AG04450 (cell line): ENCODE measurements at regions not wholly inside any gene's neighbourhood (a gene's known extent, or its start where the extent isn't known, plus 50 kb on each side); places are given as distances from the start of the nearest gene placed in this dataset.

ENCODE experiments used
- CTCF ChIA-PET: fragments of 300-600, 350-600 bp; formaldehyde crosslinking; extraction: SDS; loops from one replicate; lab custom pipeline; 2022; ENCODE audit warnings: antibody characterized with exemption, inconsistent platforms; lab: Charles Lee
- POLR2A ChIA-PET: fragments of 350-600 bp; formaldehyde crosslinking; extraction: SDS; loops from one replicate; lab custom pipeline; 2021; ENCODE audit warnings: antibody characterized with exemption, inconsistent platforms; lab: Yijun Ruan, JAX
- DNase-seq: peaks from one replicate; pipeline ENCODE4 v3.0.0-alpha.2; 2011; ENCODE audit warnings: low read depth, low spot score
- H3K27ac ChIP-seq: one replicate; pipeline ENCODE4 v1.5.1; 2012; ENCODE audit warnings: low read depth, low read length, control low read depth
- H3K27me3 ChIP-seq: one replicate; pipeline ENCODE4 v1.6.0; 2012; ENCODE audit warnings: low read length; ENCODE audit not compliant: control insufficient read depth, insufficient read depth
- H3K4me3 ChIP-seq: 2 replicates; pipeline ENCODE4 v1.5.1; 2011; ENCODE audit warnings: mild to moderate bottlenecking, low read depth, low read length, control low read depth
- H3K9me3 ChIP-seq: 2 replicates; pipeline ENCODE4 v1.5.1; 2012; ENCODE audit warnings: low read length; ENCODE audit not compliant: control insufficient read depth, insufficient read depth
- TF ChIP-seq, protein P1 (sequence below): IDR thresholded peaks from 2 replicates; pipeline ENCODE4 v1.5.1; 2011; ENCODE audit warnings: low read depth, low read length, control low read depth, inconsistent platforms

DNA sequence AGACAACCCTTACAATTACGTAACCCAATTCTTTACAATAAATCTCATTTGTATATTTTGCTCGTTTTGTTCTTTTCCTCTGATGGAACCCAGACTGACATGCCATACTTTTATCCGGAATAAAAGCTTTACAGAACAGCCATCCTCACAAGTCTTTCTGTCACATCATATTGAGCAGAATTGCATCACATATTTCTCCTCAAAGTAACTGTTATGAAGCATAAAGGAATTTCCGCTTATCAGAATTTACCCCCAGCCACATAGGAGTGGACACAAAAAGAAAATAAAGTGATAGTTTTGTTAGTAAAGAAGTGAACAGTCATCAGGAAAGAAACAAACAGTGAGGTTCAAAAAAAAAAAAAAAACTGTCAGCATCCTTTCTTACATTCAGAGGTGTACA, 539.5 kb upstream of the LUZP2 start:
- ChIA-PET POLR2A (interaction anchor here (0.7 kb wide), 1 partner anchor 30 kb away, joined by 4 read pairs; no protein-coding TSS in a partner anchor), CTCF (interaction anchor here (1.4 kb wide), 1 partner anchor 15 kb away, joined by 3 read pairs; no protein-coding TSS in a partner anchor)
- no peak overlapping the region for H3K4me3 ChIP-seq
- H3K27me3 ChIP-seq = no peaks in the 10 kb centered on the region
- H3K9me3 ChIP-seq = peaks cover 6% of the 10 kb centered on the region; the same call in 1 of the 2 replicates
- no peak for DNase-seq
- TF ChIP-seq, protein P1, sequence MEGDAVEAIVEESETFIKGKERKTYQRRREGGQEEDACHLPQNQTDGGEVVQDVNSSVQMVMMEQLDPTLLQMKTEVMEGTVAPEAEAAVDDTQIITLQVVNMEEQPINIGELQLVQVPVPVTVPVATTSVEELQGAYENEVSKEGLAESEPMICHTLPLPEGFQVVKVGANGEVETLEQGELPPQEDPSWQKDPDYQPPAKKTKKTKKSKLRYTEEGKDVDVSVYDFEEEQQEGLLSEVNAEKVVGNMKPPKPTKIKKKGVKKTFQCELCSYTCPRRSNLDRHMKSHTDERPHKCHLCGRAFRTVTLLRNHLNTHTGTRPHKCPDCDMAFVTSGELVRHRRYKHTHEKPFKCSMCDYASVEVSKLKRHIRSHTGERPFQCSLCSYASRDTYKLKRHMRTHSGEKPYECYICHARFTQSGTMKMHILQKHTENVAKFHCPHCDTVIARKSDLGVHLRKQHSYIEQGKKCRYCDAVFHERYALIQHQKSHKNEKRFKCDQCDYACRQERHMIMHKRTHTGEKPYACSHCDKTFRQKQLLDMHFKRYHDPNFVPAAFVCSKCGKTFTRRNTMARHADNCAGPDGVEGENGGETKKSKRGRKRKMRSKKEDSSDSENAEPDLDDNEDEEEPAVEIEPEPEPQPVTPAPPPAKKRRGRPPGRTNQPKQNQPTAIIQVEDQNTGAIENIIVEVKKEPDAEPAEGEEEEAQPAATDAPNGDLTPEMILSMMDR = no peak
- no peak overlapping the region for H3K27ac ChIP-seq

DNA sequence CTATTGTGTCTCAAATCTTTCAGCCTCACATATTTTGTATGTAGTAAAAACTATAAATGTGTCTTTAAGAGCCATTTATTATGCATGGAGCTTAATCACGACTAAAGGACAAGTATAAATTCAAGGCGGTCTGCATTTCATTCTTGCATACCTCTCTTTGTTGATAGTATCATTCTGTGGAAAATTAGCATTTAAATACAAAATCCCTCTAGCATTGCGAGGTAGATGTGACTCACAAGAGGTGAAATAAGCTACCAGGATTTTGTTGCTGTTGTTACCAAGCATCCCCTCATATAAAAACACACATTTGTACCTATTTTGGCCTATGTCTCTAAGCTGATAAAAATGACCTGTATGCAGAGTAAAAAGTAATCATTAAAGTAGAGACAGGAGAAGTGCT, 537.4 kb upstream of the LUZP2 start:
- H3K27ac ChIP-seq = no peak overlapping the region
- TF ChIP-seq, protein P1 = no peak
- H3K27me3 ChIP-seq = no peaks in the 10 kb centered on the region
- no peak overlapping the region for H3K4me3 ChIP-seq
- ChIA-PET POLR2A (no interaction called here), CTCF (interaction anchor here (1.2 kb wide), 1 partner anchor 419 kb away, joined by 3 read pairs; no protein-coding TSS in a partner anchor)
- H3K9me3 ChIP-seq = peaks cover 6% of the 10 kb centered on the region; the same call in 1 of the 2 replicates
- DNase-seq = no peak

DNA sequence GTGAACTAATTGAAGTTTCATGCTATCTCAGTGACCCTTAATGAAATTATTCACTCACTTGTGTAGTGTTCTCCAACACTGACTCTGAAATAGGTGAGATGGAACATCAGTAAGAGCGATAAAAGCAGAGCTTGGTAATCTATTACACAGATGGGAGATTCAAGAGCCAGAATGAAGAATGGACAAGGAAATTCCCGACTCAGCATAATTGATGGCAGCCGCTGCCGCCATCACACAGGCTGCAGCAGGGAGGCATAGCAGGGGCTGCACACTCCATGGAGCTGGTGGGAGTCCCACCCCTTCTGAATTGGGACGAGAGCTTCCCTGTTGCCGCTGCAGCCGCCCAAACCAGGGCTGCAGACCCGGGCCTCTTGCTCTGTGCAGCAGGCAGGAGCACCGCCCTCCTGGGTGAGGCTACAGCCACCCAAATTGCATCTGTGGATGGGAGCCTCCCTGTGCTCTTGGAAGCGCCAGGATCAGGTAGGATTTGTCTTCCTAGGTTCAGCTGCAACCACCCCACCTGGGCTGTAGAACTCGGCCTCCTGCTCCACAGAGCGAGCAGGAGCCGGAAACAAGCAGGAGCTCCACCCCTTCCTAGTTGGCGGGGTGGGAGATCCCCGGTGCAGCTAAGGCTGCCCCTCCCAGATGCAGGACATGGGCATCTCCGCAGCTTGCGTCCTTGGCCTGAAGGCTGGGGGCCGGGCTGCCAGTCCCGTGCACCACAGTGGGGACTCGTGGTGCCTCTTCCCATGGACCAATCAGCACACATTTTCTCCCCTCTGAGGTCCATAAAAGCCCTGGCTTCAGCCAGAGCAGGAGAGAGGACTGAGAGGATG, 535.1 kb upstream of the LUZP2 start:
- Histone ChIP-seq H3K9me3 (peaks cover 6% of the 10 kb centered on the region; the same call in 1 of the 2 replicates), H3K27ac (no peak overlapping the region), H3K27me3 (no peaks in the 10 kb centered on the region), H3K4me3 (no peak overlapping the region)
- TF ChIP-seq, protein P1 = no peak
- no peak for DNase-seq
- CTCF ChIA-PET = no interaction called here
- POLR2A ChIA-PET = no interaction called here

DNA sequence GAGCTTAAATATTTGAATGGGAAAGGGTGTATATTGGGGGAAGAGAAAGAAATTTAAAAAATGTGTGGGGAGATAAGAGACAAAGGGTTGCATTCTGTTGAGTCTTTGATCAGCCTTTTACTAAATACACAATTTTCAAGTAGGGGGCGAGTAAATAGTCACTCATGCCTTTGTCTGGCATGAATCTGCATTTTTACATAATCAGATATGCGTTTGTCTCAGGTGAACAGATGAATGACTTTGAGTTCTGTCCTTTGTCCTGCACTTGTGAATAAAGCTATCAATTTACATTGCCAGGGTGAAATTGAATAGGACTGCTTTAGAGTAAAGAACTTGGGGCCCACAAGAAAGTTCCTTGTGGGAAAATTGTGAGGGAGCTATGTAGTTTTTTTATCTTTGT, 523.6 kb upstream of the LUZP2 start:
- DNase-seq = no peak
- Histone ChIP-seq H3K27me3 (no peaks in the 10 kb centered on the region), H3K27ac (no peak overlapping the region), H3K9me3 (no peaks in the 10 kb centered on the region), H3K4me3 (no peak overlapping the region)
- TF ChIP-seq, protein P1 = no peak
- ChIA-PET CTCF (interaction anchor here (0.7 to 1.3 kb wide), 2 partner anchors 17 kb away, joined by 3 read pairs; no protein-coding TSS in a partner anchor), POLR2A (no interaction called here)

DNA sequence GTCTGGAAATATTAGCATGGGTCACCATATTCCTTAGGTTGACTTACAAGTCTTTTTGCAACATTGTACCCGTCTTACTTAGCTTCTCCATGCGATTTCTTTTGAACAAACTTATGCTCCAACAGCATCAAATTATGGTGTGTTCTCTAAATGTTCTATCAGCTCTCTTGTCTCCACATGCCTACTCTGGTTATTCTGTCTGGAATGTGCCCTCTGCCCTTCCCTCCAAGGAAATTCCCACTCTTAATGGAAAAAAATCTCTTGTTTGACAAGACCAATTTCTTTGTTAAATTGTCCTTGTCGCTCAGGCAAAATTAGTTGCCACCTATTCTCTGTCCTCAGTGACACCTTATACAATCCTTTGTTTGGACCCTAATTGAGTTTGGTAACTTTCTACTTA, 522.8 kb upstream of the LUZP2 start:
- H3K27ac ChIP-seq = no peak overlapping the region
- ChIA-PET POLR2A (no interaction called here), CTCF (interaction anchor here (1.3 kb wide), 1 partner anchor 16 kb away, joined by 3 read pairs; no protein-coding TSS in a partner anchor)
- H3K9me3 ChIP-seq = no peaks in the 10 kb centered on the region
- H3K27me3 ChIP-seq = no peaks in the 10 kb centered on the region
- H3K4me3 ChIP-seq = no peak overlapping the region
- TF ChIP-seq, protein P1 = no peak
- DNase-seq = no peak
